HG03108 (cell line): ENCODE measurements at regions not wholly inside any gene's neighbourhood (a gene's known extent, or its start where the extent isn't known, plus 50 kb on each side); places are given as distances from the start of the nearest gene placed in this dataset.

ENCODE experiments used
- ATAC-seq: cut with Tn5 transposase; IDR thresholded peaks from one replicate; pipeline ENCODE4 v1.9.1; 2021; ENCODE audit warnings: moderate library complexity; ENCODE audit not compliant: unreplicated experiment

GRCh38 chr9:134243778-134244467, 79.6 kb upstream of the RNU6ATAC start:
- ATAC-seq, result no peak

- ATAC-seq, result no peak
These were observed 80.8 kb upstream of the RNU6ATAC start for GRCh38 chr9:134245179-134245578.

DNA sequence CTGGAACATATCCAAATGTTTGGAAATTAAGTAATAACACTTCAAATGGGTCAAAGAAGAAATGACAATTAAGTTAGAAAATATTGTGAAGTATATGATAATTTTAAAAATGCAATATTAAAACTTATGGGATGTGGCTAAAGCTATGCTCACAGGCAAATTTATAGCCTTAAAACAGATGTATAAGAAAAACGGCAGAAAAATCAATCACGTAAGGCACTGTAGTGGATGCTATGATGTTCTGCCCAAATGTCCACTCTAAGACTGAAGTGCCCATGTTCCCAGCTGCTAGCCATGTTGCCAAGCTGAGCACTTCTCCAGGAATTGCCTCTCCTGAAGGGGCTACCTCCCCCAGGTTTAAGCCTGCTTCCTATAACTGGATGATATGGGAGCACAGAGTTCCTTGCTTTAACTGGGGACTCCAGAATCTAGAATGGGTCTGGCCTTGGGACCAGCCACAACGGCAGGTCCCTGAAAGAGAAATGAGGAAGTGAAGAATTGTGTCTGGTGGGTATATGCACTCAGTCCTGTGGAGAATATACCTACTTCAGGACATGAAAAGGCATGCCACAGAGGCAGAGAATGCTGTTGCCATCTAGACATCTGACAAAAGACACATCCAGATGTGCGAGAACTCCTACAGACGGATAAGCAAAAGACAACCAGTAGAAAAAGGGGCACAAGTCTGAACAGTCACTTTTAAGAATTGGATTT, 78.2 kb upstream of the RXRA start:
- ATAC-seq, result no peak

GRCh38 chr9:134251296-134252069, 74.8 kb upstream of the RXRA start:
- ATAC-seq, result no peak

- no peak for ATAC-seq
These were observed 74.0 kb upstream of the RXRA start for GRCh38 chr9:134252084-134252830.

DNA sequence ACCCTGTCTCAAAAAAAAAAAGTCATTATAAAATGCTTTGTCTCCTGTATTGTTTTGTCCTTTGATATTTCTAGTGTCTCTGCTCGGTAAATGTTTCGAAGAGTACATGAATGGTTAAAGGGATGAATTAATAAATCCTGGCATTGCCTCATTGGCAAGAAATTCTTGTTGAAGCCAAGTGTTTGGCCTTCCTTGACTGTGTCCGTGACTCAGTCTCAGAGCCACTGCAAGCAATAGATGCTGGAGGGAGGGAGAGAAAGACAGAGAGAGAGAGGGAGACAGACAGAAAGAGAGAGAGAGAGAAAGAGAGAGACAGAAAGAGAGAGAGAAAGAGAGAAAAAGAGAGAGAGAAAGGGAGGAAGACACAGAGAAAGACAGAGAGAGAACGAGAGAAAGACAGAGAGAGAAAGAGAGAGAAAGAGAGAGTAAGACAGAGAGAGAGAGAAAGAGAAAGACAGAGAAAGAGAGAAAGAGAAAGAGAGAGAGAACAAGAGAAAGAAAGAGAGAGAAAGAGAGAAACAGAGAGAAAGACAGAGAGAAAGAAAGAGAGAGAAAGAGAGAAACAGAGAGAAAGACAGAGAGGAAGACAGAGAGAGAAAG, 72.5 kb upstream of the RXRA start:
- no peak for ATAC-seq

DNA sequence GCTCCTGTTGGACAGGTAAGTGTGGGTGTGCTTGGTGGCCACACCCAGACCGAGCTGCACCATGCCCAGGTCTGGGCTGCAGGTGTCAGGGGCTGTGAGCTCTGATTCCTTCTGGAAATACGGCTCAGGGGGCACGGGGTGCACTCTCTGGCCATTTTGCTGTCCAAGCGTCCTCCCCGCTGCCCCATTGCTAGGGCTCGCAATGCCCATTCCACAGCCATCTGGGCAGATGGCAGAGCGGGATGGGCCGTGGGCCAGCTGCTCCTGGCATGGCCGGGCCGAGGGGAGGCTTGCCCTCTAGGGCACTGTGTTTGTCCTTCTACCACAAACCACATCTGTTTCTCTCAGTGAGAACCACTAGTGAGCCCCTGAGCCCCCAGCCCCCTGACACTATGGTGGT, 67.9 kb upstream of the RXRA start:
- ATAC-seq, result no peak

DNA sequence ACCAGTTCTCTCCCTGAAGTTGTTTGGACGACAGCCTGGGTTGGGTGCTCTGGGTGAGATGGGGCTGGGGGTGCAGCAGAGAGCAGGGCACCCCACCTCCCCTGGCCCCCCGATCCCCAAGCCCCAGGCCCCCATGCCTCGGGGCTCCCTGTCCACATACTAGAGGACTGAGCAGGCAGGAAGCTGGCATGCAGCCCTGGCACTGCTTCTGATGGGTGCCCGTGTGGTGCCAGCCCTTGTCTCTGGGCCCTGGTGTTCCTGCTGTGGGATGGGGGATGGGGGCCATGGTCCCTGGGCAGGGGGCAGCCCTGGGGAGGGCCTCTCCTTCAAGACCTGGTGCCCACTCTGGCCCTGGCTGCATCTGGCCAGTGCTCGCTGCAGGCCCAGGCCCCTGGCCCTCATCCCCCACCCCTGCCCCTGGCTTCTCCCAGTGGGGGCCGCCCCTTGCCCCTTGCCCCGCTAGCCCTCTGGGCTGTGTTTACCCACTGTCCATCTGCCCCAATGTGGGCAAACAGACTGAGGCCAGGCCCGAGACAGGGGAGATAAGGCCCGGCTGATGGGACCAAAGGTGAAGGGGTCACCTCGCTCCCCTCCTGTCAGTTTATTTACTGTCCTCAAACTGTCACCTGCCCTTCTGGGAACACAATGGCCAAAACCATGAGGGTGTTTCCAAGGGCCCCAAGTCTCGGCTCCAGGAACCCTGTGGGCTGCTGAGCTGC, 67.3 kb upstream of the RXRA start:
- ATAC-seq, result no peak

DNA sequence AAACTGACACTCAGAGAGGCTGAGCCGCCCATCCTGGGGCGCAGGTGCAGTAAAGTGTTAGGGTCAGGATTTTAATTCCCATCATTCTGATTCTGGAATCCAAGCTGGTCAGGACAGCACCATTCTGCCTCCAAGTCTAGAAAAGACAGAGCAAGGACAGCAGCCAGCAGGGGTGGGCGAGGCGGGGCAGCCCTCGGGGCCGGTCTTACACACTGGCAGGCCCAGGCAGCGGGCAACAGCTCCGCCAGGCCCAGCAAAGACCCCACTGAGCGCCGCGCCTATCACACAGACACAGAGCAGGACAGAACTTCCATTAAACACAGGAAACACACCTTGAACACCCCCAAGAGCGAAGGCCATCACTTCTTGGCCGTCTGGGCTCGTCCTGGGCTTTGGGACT, 66.5 kb upstream of the RXRA start:
- ATAC-seq, result no peak

GRCh38 chr9:134260801-134261200, 65.5 kb upstream of the RXRA start:
- no peak for ATAC-seq

- ATAC-seq, result no peak
These were observed 64.2 kb upstream of the RXRA start for GRCh38 chr9:134262035-134262434.

- no peak for ATAC-seq
These were observed 62.7 kb upstream of the RXRA start for GRCh38 chr9:134263596-134263995.

GRCh38 chr9:134264169-134264568, 62.1 kb upstream of the RXRA start:
- no peak for ATAC-seq

DNA sequence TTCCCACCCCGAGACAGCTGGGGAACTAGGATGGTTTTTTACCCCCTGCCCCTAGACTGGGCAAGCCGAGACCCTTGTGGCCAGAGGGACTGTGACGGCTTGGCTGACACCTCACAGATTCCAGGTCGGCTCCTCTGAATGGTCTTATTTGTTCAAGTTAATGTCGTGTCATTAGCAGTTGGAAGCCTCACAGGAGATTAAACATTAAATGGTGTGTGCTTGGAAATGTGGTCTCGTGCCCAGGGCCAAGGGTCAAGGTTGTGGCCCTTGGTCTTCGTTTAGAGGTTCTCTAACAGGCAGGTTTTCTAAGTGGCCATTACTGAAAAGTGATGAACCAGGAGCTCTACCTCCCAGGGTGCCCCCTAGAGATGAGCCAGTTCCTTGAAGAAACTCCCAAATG, 61.2 kb upstream of the RXRA start:
- ATAC-seq, result no peak

DNA sequence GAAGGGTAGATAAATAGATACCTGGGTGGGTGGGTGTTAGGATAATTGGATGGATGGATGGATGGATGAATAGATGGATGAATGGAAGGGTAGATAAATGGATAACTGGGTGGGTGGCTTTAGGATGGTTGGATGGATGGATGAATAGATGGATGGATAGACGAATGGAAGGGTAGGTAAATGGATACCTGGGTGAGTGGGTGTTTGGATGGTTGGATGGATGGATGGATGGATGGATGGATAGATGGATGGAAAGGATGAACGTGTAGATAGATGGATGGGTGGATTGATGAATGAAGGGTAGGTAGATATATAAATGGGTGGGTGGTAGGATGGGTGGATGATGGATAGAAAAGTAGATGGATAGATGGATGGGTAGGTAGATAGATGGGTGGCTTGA, 59.8 kb upstream of the RXRA start:
- ATAC-seq, result no peak

DNA sequence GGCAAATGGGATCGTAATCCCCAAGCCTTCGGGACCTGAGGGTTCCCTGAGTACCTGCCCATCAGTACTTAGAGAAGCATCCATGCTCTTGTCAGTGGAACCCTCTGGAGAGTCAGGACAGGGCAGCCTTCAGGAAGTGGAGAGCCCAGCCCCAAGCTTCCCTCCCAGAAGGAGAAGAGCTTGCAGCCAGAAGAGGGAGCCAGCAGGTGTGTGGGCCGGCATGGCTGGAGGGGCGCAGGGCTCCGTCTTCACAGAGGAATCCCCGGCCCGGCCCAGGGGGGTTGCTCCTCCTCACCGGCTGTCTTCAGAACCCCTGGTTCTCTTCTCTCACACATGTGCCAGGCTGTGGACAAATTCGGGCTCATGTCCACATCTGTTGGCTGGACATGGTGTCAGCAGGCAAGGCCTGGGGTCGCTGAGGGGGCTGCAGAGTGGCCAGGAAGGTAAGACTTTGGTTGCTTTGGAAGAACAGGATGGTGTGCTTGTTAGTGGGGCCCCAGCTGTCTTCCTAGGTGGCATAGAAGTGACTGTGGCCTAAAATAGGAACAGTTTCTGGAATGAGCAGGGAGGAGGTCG, 58.9 kb upstream of the RXRA start:
- no peak for ATAC-seq

- peak; percentile 83 for ATAC-seq
These were observed 58.2 kb upstream of the RXRA start for GRCh38 chr9:134267881-134268724.

DNA sequence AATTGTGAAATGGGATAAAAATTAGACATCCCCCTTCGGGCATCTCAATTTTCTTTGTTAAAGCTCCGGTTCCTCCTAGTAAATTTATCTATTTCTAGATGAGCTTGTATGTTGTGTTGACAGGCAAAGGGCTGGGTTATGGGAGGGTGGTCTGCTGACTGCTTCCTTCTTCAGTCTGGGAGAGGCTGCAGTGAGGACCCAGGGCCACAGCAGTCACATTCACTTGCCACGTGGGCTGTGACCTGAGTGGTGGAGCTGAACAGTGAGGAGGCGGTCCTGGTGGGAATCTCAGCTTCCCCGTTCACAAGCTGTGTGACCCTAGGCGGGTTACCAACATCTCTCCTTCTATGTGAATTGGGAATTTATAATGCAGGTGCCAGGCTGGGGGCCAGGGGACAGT, 57.5 kb upstream of the RXRA start:
- no peak for ATAC-seq
